ENCODE measurements at regions not wholly inside any gene's neighbourhood (a gene's known extent, or its start where the extent isn't known, plus 50 kb on each side); places are given as distances from the start of the nearest gene placed in this dataset.

- TF ChIP-seq CTCF (IDR thresholded peaks at IDR 0.05) = no peak
- TF ChIP-seq EP300 (IDR thresholded peaks at IDR 0.05) = no peak
- no peak for TF ChIP-seq POLR2A (IDR thresholded peaks at IDR 0.05)
- TF ChIP-seq POLR2AphosphoS5 (IDR thresholded peaks at IDR 0.05) = no peak
These were observed 358.4 kb upstream of the EPHA5 start for GRCh38 chr4:66028668-66029067.
